ENCODE measurements at regions not wholly inside any gene's neighbourhood (a gene's known extent, or its start where the extent isn't known, plus 50 kb on each side); places are given as distances from the start of the nearest gene placed in this dataset.

DNA sequence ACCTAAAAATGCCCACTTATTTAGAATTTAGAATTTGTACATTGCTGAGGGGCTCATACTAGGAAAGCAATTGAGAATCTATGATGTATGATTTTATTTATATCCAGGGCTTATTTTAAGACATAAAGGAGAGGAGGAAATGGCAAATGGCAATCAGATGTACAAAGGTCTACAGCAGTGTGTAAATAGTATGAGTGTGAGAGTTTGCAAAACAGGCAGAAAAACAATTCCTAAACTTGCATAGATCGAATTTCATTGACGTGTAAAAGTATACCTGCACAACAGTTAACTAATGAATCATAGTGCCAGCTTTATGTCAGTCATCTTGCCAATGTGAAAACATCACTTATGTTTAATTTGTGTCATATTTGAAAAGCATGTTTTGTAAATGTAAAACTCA, 718.7 kb upstream of the GCFC2 start:
- Histone ChIP-seq H3K27me3 (no peaks in the 10 kb centered on the region), H3K9me3 (no peaks in the 10 kb centered on the region), H3K4me3 (ENCODE audit: low read depth in 1 of 2, low read length in 1 of 2) (no peak overlapping the region), H3K27ac (no peak overlapping the region), H3K36me3 (no peaks in the 10 kb centered on the region), H3K4me1 (ENCODE audit: control insufficient read depth in 1 of 2, insufficient read depth in 1 of 2, low read depth in 1 of 2, low read length in 1 of 2) (no peaks in the 10 kb centered on the region)
- TF ChIP-seq, protein P1, sequence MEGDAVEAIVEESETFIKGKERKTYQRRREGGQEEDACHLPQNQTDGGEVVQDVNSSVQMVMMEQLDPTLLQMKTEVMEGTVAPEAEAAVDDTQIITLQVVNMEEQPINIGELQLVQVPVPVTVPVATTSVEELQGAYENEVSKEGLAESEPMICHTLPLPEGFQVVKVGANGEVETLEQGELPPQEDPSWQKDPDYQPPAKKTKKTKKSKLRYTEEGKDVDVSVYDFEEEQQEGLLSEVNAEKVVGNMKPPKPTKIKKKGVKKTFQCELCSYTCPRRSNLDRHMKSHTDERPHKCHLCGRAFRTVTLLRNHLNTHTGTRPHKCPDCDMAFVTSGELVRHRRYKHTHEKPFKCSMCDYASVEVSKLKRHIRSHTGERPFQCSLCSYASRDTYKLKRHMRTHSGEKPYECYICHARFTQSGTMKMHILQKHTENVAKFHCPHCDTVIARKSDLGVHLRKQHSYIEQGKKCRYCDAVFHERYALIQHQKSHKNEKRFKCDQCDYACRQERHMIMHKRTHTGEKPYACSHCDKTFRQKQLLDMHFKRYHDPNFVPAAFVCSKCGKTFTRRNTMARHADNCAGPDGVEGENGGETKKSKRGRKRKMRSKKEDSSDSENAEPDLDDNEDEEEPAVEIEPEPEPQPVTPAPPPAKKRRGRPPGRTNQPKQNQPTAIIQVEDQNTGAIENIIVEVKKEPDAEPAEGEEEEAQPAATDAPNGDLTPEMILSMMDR (IDR thresholded peaks at IDR 0.05), result no peak

DNA sequence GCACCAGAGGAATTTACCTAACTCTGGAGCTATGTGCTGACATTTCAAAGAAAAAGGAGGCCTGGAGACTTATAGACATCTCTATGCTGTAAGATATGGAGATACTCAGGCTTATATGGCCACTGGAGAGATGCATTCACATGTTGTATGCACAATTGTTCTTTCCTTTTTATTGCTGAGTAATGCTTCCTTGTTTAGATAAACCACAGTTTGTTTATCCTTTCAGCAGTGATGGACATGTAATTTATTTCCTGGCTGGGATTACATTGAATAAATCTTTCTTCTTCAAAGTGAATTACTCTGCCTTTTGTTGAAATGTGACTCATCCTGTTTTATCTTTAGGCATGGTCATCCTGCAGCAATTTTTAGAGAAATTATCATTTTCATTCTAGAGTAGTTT, 716.7 kb upstream of the GCFC2 start:
- Histone ChIP-seq H3K4me3 (ENCODE audit: low read depth in 1 of 2, low read length in 1 of 2) (no peak overlapping the region), H3K36me3 (no peaks in the 10 kb centered on the region), H3K9me3 (no peaks in the 10 kb centered on the region), H3K27me3 (no peaks in the 10 kb centered on the region), H3K27ac (no peak overlapping the region), H3K4me1 (ENCODE audit: control insufficient read depth in 1 of 2, insufficient read depth in 1 of 2, low read depth in 1 of 2, low read length in 1 of 2) (no peaks in the 10 kb centered on the region)
- TF ChIP-seq, protein P1 (IDR thresholded peaks at IDR 0.05), result no peak

- TF ChIP-seq, protein P1 (IDR thresholded peaks at IDR 0.05), result no peak
- no peak overlapping the region for H3K4me3 ChIP-seq (ENCODE audit: low read depth in 1 of 2, low read length in 1 of 2)
Measured at GRCh38 chr2:76415821-76416220, 705.1 kb upstream of the GCFC2 start.

DNA sequence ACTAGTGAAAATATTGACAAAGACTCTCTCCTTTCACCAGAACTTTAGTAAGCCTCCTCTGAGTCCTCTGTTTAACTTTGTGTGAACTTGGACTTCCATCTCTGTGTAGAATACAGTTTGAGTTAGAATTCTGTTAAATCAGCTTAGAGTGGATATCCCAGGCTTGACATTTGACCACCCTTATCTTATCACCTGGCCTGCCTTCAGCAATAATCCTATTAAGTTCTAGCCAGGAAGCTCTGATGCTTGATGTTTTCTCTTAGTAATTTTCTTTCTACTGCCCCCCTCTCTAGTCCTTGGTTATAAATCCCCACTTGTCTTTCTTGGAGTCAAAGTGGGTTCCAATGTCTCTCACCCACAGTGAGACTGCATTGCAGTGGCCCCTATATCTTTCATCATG, 702.7 kb upstream of the GCFC2 start:
- Histone ChIP-seq H3K36me3 (no peaks in the 10 kb centered on the region), H3K4me3 (ENCODE audit: low read depth in 1 of 2, low read length in 1 of 2) (no peak overlapping the region), H3K4me1 (ENCODE audit: control insufficient read depth in 1 of 2, insufficient read depth in 1 of 2, low read depth in 1 of 2, low read length in 1 of 2) (no peaks in the 10 kb centered on the region), H3K27ac (no peak overlapping the region), H3K27me3 (no peaks in the 10 kb centered on the region), H3K9me3 (no peaks in the 10 kb centered on the region)
- TF ChIP-seq, protein P1 (IDR thresholded peaks at IDR 0.05), result no peak

More at GRCh38 chr2:76415821-76416220, 705.1 kb upstream of the GCFC2 start:
- Histone ChIP-seq H3K9me3 (no peaks in the 10 kb centered on the region), H3K36me3 (no peaks in the 10 kb centered on the region), H3K4me1 (ENCODE audit: control insufficient read depth in 1 of 2, insufficient read depth in 1 of 2, low read depth in 1 of 2, low read length in 1 of 2) (no peaks in the 10 kb centered on the region), H3K27ac (no peak overlapping the region), H3K27me3 (no peaks in the 10 kb centered on the region)

DNA sequence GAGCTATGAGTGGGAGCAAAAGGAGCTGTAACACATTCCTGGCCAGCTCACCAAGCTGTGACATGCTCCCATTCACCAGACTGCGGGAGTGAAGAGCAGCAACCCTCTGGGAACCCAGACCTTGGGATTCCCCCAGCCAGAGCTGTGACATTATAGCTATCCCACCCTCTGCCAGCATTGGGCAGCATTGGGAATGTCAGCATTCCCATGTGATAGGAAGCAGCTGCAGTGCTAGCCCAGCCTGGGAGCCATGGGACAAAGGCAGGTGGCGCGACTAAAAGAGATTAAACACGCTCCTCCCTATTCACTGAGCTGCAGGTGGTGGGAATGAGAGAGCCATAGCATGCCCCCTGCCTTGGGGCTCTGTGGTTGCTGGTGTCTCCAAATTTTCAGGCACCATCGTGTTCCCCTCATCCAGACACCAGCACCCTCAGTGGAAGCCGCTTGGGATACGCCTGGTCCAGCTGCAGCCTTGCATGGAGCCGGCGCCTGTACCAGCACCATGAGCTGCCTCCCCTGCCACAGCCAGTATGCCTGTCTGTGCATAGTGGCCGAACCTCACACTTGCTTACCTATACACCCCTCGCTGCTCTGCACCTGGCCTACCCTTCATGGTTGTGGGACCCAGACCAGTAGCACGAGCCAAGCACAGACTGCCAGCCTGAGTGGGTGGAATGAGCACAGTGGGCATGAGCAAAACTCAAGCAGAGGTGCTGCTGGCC, 695.6 kb upstream of the GCFC2 start:
- no peaks in the 10 kb centered on the region for H3K4me1 ChIP-seq (ENCODE audit: control insufficient read depth in 1 of 2, insufficient read depth in 1 of 2, low read depth in 1 of 2, low read length in 1 of 2)
- H3K27me3 ChIP-seq, result no peaks in the 10 kb centered on the region
- H3K27ac ChIP-seq, result no peak overlapping the region
- H3K36me3 ChIP-seq, result no peaks in the 10 kb centered on the region
- no peaks in the 10 kb centered on the region for H3K9me3 ChIP-seq
- TF ChIP-seq, protein P1 (IDR thresholded peaks at IDR 0.05), result no peak
- H3K4me3 ChIP-seq (ENCODE audit: low read depth in 1 of 2, low read length in 1 of 2), result no peak overlapping the region

Data from neutrophil (primary cell).